CD4-positive, alpha-beta T cell treated with Interleukin-15 for 4 hours (primary cell): ENCODE measurements at regions not wholly inside any gene's neighbourhood (a gene's known extent, or its start where the extent isn't known, plus 50 kb on each side); places are given as distances from the start of the nearest gene placed in this dataset.

Source experiments
- DNase-seq: peaks from one replicate; pipeline ENCODE4 v3.0.0-alpha.2; 2020; ENCODE audit warnings: low spot score

- DNase-seq: no peak
These were observed 1079.0 kb upstream of the TENM4 start for GRCh38 chr11:80519596-80520506.

DNA sequence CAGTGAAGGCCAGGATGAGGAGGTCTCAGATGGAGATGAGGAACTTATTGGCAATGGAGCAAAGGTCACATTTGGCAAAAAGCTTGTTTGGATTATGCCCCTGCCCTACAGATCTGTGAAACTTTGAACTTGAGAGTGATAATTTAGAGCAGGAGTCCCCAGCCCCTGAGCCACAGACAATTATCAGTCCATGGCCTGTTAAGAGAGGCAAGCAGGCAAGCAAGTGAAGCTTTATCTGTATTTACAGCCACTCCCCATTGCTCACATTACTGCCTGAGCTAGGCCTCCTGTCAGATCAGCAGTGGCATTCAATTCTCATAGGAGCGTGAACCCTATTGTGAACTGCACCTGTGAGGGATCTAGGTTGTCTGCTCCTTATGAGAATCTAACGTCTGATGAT, 1076.9 kb upstream of the TENM4 start:
- DNase-seq: no peak

- no peak for DNase-seq
These were observed 1074.3 kb upstream of the TENM4 start for GRCh38 chr11:80515097-80515496.

DNA sequence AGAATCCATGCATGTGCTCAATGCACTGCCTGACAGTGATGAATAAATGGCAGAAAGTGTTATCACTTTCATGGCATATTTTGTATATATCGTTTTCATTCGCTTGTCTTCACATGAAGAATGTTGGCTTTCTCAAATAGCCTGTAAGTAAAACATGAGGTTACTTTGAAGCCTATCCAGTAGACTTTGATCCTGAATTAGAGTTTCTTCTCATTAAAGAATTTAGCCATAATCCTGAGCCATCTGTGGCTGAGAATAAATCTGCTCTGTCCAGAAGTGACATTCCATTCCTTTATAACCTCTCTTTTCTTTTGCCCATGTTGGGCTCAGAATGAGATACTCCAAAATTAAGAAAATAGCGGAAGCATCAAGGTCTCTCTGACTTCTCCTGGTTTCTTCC, 1071.7 kb upstream of the TENM4 start:
- DNase-seq: no peak

DNA sequence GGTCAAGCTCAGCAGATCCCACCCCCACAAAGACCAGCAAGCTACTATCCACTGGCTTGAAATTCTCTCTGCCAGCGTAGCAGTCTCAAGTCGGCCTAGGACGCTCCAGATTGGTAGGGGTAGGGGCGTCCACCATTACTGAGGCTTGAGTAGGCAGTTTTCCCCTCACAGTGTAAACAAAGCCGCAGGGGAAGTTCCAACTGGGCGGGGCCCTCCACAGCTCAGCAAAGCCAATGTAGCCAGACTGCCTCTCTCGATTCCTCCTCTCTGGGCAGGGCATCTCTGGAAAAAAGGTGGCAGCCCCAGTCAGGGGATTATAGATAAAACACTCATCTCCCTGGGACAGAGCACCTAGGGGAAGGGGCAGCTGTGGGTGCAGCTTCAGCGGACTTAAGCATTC, 1064.9 kb upstream of the TENM4 start:
- DNase-seq: no peak

DNA sequence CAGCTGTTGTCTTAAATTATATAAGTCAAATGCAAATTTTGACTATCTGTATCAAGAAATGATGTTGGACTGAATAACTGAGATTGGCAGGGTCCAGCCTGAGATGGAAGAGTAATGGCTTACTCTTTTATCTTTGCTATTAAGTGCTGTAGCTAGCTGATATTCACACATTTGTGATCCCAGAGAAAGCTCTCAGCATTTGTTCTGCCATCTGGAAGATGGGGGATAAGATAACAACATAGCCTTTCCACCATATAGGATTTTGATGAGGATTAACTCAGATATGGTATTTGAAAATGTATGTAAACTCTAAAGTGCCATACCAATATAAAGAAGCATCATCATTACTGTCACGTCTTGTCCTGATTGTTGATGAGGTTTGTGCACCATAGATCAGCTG, 1063.2 kb upstream of the TENM4 start:
- no peak for DNase-seq

DNA sequence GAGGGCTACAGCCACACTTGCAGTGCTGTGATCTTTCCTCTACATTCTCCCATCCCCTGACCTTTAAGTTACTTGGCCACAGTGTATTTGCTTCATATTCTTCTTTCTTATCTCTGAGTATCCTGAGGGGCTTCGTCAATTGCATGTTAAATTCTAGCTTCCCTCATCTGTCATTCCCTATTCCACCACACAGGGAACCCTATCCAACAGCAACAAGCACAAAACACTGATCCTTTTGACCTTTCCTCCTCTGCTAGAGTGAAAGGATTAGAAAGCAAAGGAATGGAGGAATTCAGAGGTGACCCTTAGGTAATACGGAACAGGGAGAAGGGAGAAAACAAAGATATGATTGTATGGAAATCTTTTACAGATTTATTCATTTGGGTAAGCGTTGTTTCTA, 1061.7 kb upstream of the TENM4 start:
- DNase-seq: no peak

- no peak for DNase-seq
These were observed 1054.3 kb upstream of the TENM4 start for GRCh38 chr11:80495116-80495515.

- no peak for DNase-seq
These were observed 1047.1 kb upstream of the TENM4 start for GRCh38 chr11:80487952-80488351.

GRCh38 chr11:80486678-80487077, 1045.8 kb upstream of the TENM4 start:
- no peak for DNase-seq

- DNase-seq: no peak
These were observed 1036.3 kb upstream of the TENM4 start for GRCh38 chr11:80477178-80477577.

GRCh38 chr11:80473562-80473961, 1032.7 kb upstream of the TENM4 start:
- DNase-seq: no peak

DNA sequence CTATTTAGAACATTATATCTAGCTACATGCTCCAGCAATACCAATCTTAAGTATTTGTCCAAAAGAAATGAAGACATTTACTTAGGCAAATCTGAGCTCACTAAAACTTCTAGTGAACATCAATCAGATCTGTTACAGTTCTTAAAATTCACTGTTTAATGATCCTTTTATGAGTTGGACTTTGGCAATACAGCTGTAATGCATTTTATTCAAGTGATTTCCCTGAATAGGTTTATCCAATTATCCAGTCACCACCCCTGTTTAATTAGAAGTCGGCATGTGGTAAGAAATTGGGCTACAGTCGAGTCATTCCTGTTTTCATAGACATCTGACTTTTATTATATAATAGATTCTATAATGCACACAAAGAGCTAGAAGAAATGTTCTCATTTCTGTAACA, 1029.0 kb upstream of the TENM4 start:
- DNase-seq: no peak

- no peak for DNase-seq
These were observed 1025.7 kb upstream of the TENM4 start for GRCh38 chr11:80466570-80466969.

DNA sequence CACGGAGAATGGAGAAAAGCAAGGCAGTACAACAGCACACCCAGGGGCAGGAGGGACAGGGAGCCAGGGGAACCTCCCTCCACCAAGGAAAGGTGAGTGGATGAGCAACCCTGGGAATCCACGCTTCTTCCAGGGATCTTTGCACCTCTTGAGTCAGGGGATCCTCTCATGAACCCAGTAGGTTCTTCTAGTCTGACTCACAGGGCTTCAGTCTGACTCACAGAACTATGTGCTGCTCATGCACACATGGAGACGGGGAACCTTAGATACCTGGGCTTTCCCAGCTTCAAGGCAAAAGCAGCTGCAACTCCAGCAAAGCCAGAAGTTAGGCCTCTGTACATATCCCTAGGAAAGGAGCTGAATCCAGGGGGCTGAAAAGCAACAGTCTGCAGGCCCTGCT, 1021.4 kb upstream of the TENM4 start:
- no peak for DNase-seq

- DNase-seq: no peak
These were observed 1017.5 kb upstream of the TENM4 start for GRCh38 chr11:80458376-80458775.

DNA sequence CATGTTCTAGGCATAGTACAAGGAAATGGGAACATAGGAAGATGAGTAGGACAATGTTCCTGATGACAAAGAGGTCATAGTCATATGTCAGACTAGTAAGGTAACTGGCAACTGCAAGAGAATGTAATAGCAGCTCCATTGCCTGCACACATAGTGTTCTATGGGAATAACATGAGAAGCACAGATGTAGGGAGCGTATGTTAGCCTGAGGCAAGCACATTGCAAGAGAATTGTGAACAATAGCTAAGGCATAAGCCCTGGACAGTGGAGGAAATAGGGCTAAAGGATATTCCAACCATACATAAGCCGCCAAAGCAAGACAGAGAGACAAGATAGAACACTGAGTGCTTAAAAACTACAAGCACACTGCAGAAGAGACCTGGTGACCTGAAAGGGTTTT, 1017.0 kb upstream of the TENM4 start:
- DNase-seq: no peak

DNA sequence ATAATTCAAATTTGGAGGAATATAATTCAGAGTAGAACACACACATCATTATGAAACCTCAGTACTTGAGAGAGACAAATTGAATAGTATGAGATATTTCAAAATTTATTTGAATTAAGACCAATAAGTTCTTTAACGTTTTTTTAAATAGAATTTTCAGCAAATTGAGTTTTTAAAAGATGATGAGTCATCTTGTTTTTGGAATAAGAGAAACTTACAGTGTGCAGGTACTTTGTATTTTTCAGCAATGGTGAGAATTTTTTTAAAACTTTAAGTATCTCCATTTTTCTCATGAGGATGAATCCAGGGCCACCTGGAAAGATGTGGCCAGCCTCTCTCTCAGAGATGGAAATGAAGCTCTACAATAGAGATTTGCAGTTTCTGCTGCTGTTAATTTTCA, 1015.0 kb upstream of the TENM4 start:
- DNase-seq: no peak

GRCh38 chr11:80451105-80451504, 1010.3 kb upstream of the TENM4 start:
- DNase-seq: no peak

- no peak for DNase-seq
These were observed 1007.9 kb upstream of the TENM4 start for GRCh38 chr11:80448709-80449108.

DNA sequence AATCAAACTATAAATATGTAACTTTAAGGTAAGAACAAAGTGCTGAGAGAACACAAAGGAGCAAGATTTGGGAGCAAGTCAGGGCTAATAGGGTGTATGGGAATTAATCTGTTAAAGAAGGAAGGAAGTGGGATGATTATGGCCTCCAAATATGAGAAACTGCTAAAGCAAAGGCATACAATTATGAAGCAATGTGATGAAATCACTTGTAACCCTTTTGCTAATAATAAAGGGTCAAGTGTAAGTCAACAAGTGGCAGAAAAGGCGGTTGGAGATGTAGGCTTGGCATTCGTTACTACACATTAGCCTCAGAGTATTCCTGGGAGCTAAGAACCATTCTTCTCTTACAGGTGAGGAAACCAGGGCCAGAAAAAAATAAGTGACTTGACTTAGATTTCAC, 1002.3 kb upstream of the TENM4 start:
- DNase-seq: no peak

DNA sequence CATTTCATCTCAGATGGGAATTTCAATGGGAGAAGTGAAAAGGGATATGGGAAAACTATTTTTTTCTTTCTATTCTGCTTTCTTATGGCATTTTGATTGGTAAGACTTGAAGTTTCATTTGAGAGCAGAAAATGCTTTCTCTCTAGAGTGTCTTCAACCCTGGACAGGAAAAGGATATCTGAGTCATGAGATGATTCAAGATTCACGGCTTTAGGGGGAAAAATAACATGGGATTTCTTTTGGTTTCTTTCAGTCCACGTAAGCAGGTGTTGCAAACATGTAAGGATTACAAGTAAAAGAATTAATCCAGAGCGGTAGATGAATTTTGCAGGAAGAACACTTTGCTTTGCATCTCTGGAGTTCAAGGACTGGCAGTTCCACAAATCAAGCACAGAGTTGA, 1001.0 kb upstream of the TENM4 start:
- DNase-seq: no peak

DNA sequence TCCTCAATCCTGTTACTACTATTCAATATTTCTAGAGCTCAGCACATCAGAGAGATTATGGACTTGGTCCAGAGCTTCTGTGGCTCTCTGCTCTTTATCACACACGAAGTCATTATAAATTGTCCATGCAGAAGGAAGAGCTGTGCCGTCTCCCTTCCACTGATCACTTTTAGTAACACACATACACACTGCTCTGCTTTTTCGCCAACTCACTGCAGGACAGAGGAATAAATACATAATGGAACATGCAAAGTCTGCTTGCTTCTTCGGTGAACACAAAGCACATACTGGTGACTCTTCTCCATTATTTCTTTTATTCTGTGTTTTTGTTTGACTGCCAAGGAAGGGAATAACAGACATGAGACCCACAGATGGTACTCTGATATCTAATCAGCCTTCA, 1000.0 kb upstream of the TENM4 start:
- no peak for DNase-seq

GRCh38 chr11:80436547-80436946, 995.7 kb upstream of the TENM4 start:
- DNase-seq: no peak
